ENCODE measurements at regions not wholly inside any gene's neighbourhood (a gene's known extent, or its start where the extent isn't known, plus 50 kb on each side); places are given as distances from the start of the nearest gene placed in this dataset.

- Mint-ChIP-seq H3K4me1 (ENCODE audit: low read depth in 2 of 2) (no peaks in the 10 kb centered on the region), H3K4me3 (no peak overlapping the region), H3K9me3 (no peaks in the 10 kb centered on the region), H3K27me3 (peaks cover 0 to 30% of the 10 kb centered on the region in 2 donors), H3K27ac (no peak overlapping the region), H3K36me3 (ENCODE audit: insufficient read depth) (no peaks in the 10 kb centered on the region)
- ATAC-seq (replicated peaks): no peak
- no peak for DNase-seq
Observed at GRCh38 chr18:75574187-75574586, 146.7 kb upstream of the SMIM21 start.

GRCh38 chr18:75563150-75563549 lies 135.6 kb upstream of the SMIM21 start:
- peaks cover 25 to 46% of the 10 kb centered on the region in 2 donors for H3K27me3 Mint-ChIP-seq
- DNase-seq: no peak
- no peaks in the 10 kb centered on the region for H3K36me3 Mint-ChIP-seq (ENCODE audit: insufficient read depth)
- H3K4me3 Mint-ChIP-seq: no peak overlapping the region
- no peaks in the 10 kb centered on the region for H3K4me1 Mint-ChIP-seq (ENCODE audit: low read depth in 2 of 2)
- H3K9me3 Mint-ChIP-seq: no peaks in the 10 kb centered on the region
- no peak for ATAC-seq (replicated peaks)
- H3K27ac Mint-ChIP-seq: no peak overlapping the region

- DNase-seq: no peak
- Mint-ChIP-seq H3K36me3 (ENCODE audit: insufficient read depth) (no peaks in the 10 kb centered on the region), H3K4me1 (ENCODE audit: low read depth in 2 of 2) (no peaks in the 10 kb centered on the region), H3K9me3 (no peaks in the 10 kb centered on the region), H3K27ac (no peak overlapping the region), H3K27me3 (peaks cover 23 to 37% of the 10 kb centered on the region in 2 donors), H3K4me3 (no peak overlapping the region)
- ATAC-seq (replicated peaks): no peak
Observed at GRCh38 chr18:75562216-75562615, 134.7 kb upstream of the SMIM21 start.

GRCh38 chr18:75558790-75559189 lies 131.3 kb upstream of the SMIM21 start:
- no peaks in the 10 kb centered on the region for H3K36me3 Mint-ChIP-seq (ENCODE audit: insufficient read depth)
- H3K27me3 Mint-ChIP-seq: peaks cover 20 to 34% of the 10 kb centered on the region in 2 donors
- DNase-seq: no peak

GRCh38 chr18:75556841-75557240 lies 129.3 kb upstream of the SMIM21 start:
- H3K4me1 Mint-ChIP-seq (ENCODE audit: low read depth in 2 of 2): no peaks in the 10 kb centered on the region
- no peak for DNase-seq
- H3K27me3 Mint-ChIP-seq: peaks cover 24 to 46% of the 10 kb centered on the region in 2 donors
- H3K9me3 Mint-ChIP-seq: no peaks in the 10 kb centered on the region
- no peak overlapping the region for H3K27ac Mint-ChIP-seq
- H3K36me3 Mint-ChIP-seq (ENCODE audit: insufficient read depth): no peaks in the 10 kb centered on the region
- ATAC-seq (replicated peaks): no peak
- H3K4me3 Mint-ChIP-seq: no peak overlapping the region

More at GRCh38 chr18:75558790-75559189, 131.3 kb upstream of the SMIM21 start:
- Mint-ChIP-seq H3K4me3 (no peak overlapping the region), H3K9me3 (no peaks in the 10 kb centered on the region), H3K27ac (no peak overlapping the region), H3K4me1 (ENCODE audit: low read depth in 2 of 2) (no peaks in the 10 kb centered on the region)
- ATAC-seq (replicated peaks): no peak

GRCh38 chr18:75554644-75555185 lies 127.2 kb upstream of the SMIM21 start:
- Mint-ChIP-seq H3K4me1 (ENCODE audit: low read depth in 2 of 2) (no peaks in the 10 kb centered on the region), H3K27ac (no peak overlapping the region), H3K4me3 (no peak overlapping the region), H3K27me3 (peaks cover 30 to 49% of the 10 kb centered on the region in 2 donors), H3K9me3 (no peaks in the 10 kb centered on the region), H3K36me3 (ENCODE audit: insufficient read depth) (no peaks in the 10 kb centered on the region)
- DNase-seq: no peak
- no peak for ATAC-seq (replicated peaks)

- no peak for DNase-seq
- H3K4me1 Mint-ChIP-seq (ENCODE audit: low read depth in 2 of 2): no peaks in the 10 kb centered on the region
- H3K9me3 Mint-ChIP-seq: no peaks in the 10 kb centered on the region
- ATAC-seq (replicated peaks): no peak
- no peak overlapping the region for H3K4me3 Mint-ChIP-seq
- H3K27me3 Mint-ChIP-seq: peaks cover 35 to 54% of the 10 kb centered on the region in 2 donors
- H3K36me3 Mint-ChIP-seq (ENCODE audit: insufficient read depth): no peaks in the 10 kb centered on the region
- H3K27ac Mint-ChIP-seq: no peak overlapping the region
Observed at GRCh38 chr18:75554176-75554575, 126.7 kb upstream of the SMIM21 start.

- Mint-ChIP-seq H3K36me3 (ENCODE audit: insufficient read depth) (peaks cover 4% of the 10 kb centered on the region), H3K27me3 (peaks cover 39 to 66% of the 10 kb centered on the region in 2 donors), H3K27ac (no peak overlapping the region), H3K4me1 (ENCODE audit: low read depth in 2 of 2) (peaks cover 0 to 4% of the 10 kb centered on the region in 2 donors), H3K9me3 (no peaks in the 10 kb centered on the region), H3K4me3 (no peak overlapping the region)
- DNase-seq (no peak), ATAC-seq (replicated peaks) (no peak)
Observed at GRCh38 chr18:75553021-75553420, 125.5 kb upstream of the SMIM21 start.

GRCh38 chr18:75551071-75551470 lies 123.6 kb upstream of the SMIM21 start:
- H3K4me3 Mint-ChIP-seq: no peak overlapping the region
- peaks cover 35 to 72% of the 10 kb centered on the region in 2 donors for H3K27me3 Mint-ChIP-seq
- ATAC-seq (replicated peaks) (no peak), DNase-seq (no peak)
- H3K36me3 Mint-ChIP-seq (ENCODE audit: insufficient read depth): peaks cover 4% of the 10 kb centered on the region
- H3K4me1 Mint-ChIP-seq (ENCODE audit: low read depth in 2 of 2): peaks cover 0 to 4% of the 10 kb centered on the region in 2 donors
- no peak overlapping the region for H3K27ac Mint-ChIP-seq
- no peaks in the 10 kb centered on the region for H3K9me3 Mint-ChIP-seq

GRCh38 chr18:75548353-75548905 lies 120.9 kb upstream of the SMIM21 start:
- H3K9me3 Mint-ChIP-seq: no peaks in the 10 kb centered on the region

GRCh38 chr18:75546964-75547363 lies 119.5 kb upstream of the SMIM21 start:
- H3K4me3 Mint-ChIP-seq: no peak overlapping the region

More at GRCh38 chr18:75548353-75548905, 120.9 kb upstream of the SMIM21 start:
- Mint-ChIP-seq H3K27me3 (peaks cover 33 to 60% of the 10 kb centered on the region in 2 donors), H3K36me3 (ENCODE audit: insufficient read depth) (peaks cover 4% of the 10 kb centered on the region), H3K4me3 (no peak overlapping the region), H3K4me1 (ENCODE audit: low read depth in 2 of 2) (peaks cover 0 to 4% of the 10 kb centered on the region in 2 donors), H3K27ac (no peak overlapping the region)
- ATAC-seq (replicated peaks): no peak
- DNase-seq: no peak

GRCh38 chr18:75545189-75545588 lies 117.7 kb upstream of the SMIM21 start:
- Mint-ChIP-seq H3K9me3 (no peaks in the 10 kb centered on the region), H3K27ac (no peak overlapping the region), H3K36me3 (ENCODE audit: insufficient read depth) (peaks cover 4% of the 10 kb centered on the region), H3K4me1 (ENCODE audit: low read depth in 2 of 2) (peaks cover 0 to 4% of the 10 kb centered on the region in 2 donors), H3K4me3 (no peak overlapping the region), H3K27me3 (peaks cover 22 to 32% of the 10 kb centered on the region in 2 donors)
- DNase-seq (no peak), ATAC-seq (replicated peaks) (no peak)

More at GRCh38 chr18:75546964-75547363, 119.5 kb upstream of the SMIM21 start:
- DNase-seq (no peak), ATAC-seq (replicated peaks) (no peak)
- Mint-ChIP-seq H3K4me1 (ENCODE audit: low read depth in 2 of 2) (peaks cover 0 to 4% of the 10 kb centered on the region in 2 donors), H3K27me3 (peaks cover 26 to 49% of the 10 kb centered on the region in 2 donors), H3K9me3 (no peaks in the 10 kb centered on the region), H3K36me3 (ENCODE audit: insufficient read depth) (peaks cover 4% of the 10 kb centered on the region), H3K27ac (no peak overlapping the region)

- ATAC-seq (replicated peaks) (no peak), DNase-seq (no peak)
- Mint-ChIP-seq H3K4me3 (no peak overlapping the region), H3K36me3 (ENCODE audit: insufficient read depth) (peaks cover 4% of the 10 kb centered on the region), H3K27me3 (peaks cover 22 to 32% of the 10 kb centered on the region in 2 donors), H3K27ac (no peak overlapping the region), H3K4me1 (ENCODE audit: low read depth in 2 of 2) (peaks cover 0 to 4% of the 10 kb centered on the region in 2 donors), H3K9me3 (no peaks in the 10 kb centered on the region)
Observed at GRCh38 chr18:75544496-75544895, 117.0 kb upstream of the SMIM21 start.

- no peak for ATAC-seq (replicated peaks)
- no peak overlapping the region for H3K27ac Mint-ChIP-seq
Observed at GRCh38 chr18:75544051-75544481, 116.6 kb upstream of the SMIM21 start.

More at GRCh38 chr18:75544051-75544481, 116.6 kb upstream of the SMIM21 start:
- Mint-ChIP-seq H3K4me1 (ENCODE audit: low read depth in 2 of 2) (peaks cover 0 to 4% of the 10 kb centered on the region in 2 donors), H3K36me3 (ENCODE audit: insufficient read depth) (peaks cover 4% of the 10 kb centered on the region), H3K9me3 (no peaks in the 10 kb centered on the region), H3K27me3 (peaks cover 22 to 32% of the 10 kb centered on the region in 2 donors), H3K4me3 (no peak overlapping the region)
- no peak for DNase-seq

Measured in effector memory CD8-positive, alpha-beta T cell (primary cell).